GOT3 (cell line): ENCODE measurements at regions not wholly inside any gene's neighbourhood (a gene's known extent, or its start where the extent isn't known, plus 50 kb on each side); places are given as distances from the start of the nearest gene placed in this dataset.

ENCODE experiments used
- DNase-seq: peaks from one replicate; lab custom pipeline; 2025; ENCODE audit warnings: mixed read lengths; lab: John Stamatoyannopoulos, UW

DNA sequence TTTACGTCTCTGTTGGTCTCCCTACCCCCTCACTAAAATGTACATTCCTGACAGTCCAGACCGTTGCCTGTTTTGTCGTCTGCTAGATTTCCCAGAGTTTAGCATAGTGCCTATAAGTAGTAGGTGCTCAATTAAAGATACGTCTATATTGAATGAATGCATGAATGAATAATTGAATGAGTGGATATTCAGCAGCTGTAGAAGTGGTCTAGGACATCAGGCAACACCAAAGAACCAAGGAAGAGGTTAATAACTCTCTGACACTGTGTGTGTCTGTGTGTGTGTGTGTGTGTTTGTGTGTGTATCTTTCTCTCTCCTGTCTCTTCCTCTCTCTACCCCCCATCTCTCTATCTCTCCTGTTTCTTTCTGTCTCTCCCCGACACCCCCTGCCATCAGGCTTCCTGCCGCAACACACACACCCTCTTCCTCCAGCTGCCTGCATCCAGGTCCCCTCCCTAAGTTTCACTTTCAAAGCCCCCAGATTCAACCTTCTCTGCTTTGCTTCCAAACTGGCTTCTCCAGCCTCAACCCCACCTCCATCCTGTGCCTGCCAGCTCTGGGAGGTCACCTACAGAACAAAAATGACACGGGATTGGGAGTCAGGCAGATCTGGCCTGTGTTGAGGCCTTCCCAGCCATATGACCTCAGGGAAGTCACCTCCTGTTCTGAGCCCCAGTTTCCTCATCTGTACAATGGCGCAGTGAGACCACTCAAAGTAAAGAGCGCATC, 119.9 kb upstream of the NCOR2 start:
- no peak for DNase-seq

DNA sequence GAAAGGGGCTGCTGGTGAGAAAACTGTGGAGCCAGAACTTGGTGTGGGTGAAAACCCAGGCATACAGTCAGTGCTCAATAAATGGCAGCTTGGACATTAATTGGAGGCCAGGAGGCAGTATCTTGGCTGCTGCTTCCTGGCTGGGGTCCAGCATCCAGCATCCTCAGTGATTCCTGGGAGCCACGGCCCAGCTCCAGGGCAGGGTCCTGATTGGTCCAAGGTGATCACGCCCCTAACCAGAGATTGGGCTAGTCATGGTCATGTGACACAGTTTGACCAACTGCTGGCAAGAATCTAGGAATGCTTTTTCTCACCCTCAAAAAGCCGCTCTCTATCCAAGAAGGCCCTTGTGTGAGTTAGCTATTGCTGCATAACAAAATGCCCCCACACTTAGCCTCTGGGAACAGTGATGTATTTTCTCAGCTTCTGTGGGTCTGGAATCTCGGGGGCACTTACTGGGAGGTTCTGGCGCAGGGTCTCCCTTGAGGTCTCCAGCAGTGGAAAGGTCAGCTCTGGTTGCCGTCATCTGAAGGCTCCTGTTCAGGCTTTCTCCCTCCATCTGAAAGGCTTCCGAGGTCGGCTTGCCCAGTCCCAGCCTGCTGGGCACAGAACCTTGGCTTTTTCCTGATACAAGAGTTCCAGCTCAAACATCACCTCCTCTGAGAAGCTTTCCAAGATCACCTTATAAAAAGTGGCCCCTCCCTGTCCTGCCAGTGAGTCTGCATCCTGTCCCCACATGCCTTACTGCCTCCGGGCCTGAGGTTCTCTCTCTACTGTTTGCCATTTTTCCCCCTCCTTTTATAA, 119.2 kb upstream of the NCOR2 start:
- no peak for DNase-seq

DNA sequence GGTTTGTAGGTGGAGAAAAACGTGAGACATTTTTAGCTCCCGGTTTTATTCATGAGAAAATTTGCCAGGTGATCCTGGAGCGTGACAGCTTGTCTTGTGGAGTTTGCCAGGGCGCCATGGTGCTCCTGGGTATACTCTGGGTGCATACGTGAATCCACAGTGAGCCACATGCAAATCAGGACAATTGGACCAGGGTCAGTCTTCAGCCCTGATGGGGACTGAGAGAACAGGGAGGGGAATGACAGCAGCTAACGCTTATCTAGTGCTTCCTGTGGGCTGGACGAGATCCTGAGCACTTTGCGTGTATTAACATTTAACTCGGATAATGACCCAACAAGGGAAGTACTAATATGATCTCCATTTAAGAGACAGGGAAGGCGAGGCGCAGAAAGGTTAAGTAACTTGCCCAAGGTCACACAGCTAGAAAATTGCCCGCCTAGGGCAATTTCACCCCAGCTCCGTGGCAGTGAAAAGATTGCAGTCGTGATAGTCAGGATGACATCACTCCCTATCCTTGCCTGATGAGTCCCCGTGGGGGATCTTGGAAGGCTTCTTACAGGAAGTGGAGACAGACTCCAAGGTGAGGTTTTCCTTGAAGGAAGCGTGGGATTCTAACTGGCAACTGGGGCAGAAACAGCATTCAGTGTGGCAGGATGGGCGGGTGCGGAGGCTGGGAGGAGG, 118.4 kb upstream of the NCOR2 start:
- DNase-seq = no peak

DNA sequence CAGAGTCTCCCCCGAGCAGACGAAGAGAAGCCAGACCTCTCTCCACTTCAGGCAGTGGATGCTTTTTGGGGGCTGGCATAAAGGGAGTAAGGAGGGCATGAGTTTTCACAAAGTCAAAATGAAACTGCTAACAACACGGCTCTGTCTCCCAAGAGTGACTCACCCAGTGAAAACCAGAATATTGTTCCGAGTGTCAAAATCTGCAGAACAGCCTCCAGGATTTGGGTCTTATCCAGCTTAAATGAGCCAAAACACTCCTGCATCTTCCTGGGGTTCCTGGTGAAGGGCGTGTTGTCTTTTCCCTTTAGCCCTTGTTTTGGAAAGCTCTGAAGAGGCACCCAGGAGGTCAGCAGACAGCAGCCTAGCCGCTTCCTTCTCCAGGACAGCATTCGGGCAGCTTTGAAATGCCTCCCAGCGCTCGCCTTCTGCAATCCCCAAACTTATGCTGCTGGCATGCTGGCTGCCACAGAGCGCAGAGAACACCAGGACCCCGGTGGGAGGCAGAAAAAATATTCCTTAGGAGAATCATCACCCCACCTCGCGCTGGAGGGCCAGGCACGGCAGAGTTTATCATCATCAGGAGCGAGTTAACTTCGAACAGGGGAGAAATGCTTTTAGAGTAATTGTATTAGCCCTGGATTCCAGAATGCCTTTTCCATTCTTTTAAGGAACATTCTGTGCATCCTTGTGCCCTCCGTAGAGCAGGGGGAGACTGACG, 117.7 kb upstream of the NCOR2 start:
- DNase-seq = no peak

DNA sequence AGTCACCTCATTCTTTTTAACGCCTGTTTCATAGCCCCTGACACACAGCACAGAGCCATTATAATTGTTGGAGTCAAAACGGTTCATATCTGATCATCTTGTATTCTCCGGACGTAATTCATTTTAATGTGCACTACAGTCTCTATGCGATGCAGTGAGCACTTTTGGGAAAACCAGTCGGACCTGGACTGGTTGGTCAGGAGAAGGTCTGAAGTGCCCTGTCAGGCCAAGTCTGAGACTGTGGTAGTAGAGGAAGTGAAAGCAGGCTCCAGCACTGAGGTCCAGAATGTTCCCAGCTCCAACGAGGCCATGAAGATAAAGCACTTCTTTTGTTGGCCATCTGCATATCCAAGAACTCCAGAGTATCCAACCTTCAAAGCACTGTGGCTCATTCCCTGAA, 117.1 kb upstream of the NCOR2 start:
- DNase-seq = no peak

DNA sequence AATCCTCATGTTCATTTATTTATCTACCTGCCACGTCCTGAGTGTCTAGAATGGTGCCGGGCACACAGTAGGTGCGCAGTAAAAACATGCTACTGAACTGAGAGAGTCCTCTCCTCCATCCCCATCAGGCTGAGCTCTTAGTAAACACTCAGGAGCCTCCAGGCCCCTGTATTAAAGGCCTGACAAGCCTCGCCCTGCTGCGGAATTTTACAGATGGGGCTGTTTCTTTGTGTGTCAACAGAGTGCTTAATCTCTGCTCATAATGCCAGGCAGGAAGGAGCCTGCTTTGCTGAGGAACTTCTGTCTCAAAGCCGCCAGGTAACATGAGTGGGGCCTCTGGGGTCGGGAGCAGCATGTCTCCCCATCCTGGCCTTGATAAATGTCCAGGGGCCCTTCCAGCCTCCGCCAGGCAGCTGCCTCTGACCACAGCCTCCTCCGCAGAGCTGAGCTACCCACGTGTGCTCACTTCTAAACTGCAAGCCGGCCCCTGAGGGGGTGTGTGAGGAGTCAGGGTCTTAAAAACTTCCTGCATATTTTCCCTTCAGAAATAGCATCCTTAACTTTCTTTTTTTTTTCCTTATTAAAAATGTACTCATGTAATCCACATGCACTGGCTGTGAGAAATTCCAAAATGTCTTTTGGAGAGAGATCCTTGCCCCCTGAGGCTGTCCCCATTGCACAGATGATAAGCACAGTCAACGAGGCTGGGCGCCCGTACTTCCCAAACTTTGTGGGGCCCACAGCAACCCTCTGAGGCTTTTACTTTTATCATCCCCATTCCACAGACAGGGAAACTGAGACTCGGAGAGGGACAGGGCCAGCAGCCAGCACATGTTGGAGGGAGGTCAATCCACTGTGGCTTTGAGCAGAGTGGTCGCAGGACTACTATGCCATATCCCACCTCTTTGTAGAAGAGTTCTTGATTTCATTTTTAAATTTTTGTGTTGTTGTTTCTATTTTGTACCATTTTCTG, 116.0 kb upstream of the NCOR2 start:
- DNase-seq = no peak

DNA sequence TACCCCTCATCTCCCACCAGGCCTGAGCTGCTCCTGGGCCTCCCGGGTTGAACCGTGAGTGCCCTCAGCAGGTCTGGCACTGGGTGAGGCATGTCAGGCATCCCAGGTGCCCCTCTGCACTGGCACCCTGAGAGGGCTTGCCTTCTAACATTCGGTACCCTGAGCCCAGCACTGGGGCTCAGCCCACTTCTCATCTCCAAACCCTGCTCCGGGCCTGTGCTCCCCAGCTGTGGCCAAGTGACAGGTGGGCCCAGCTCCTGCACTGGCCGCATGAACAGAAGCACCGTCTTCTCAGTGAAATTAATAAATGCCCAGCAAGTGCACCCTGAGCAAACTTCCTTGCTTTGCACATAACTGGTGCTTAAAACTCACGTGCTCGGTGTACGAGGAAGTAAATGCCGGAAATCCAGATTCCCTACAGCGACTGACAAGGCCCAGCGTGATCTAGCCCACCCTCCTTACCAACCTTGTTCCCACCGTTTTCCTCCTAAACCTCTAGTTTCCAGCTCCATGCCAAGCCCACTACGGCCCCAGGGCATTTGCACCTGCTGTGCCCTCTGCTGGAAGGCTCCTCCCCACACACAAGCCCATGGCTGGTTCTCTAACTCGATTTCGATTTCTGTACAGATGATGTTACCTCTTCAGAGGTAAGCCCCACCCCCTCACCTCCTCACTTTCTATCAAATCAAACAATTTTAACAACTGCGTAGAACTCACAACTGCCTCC, 115.2 kb upstream of the NCOR2 start:
- no peak for DNase-seq

DNA sequence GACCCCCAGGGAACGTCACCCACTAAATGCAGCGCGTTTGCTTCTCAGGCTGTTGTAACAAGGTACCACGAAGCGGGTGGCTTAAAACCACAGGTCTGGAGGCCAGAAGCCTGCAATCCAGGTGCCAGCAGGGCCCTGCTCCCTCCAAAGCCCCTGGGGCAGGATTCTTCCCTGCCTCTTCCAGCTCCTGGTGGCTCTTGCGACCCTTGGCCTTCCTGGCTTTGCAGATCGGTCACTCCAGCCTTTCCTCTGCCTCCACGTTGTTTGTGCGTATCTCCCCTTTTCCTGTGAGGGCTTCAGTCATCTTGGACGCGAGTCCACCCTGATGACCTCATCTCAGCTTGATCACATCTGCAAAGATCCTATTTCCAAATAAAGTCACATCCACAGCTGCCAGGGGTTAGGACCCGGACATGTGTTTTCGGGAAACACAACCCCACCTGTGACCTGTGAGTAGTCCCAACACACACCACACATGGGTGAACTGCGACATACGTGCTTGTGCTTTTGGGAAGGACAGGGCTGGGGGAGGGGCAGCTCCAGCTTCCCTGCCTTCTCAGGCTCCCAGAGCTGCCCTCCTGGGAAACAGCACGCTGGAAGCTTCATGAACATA, 114.5 kb upstream of the NCOR2 start:
- no peak for DNase-seq

DNA sequence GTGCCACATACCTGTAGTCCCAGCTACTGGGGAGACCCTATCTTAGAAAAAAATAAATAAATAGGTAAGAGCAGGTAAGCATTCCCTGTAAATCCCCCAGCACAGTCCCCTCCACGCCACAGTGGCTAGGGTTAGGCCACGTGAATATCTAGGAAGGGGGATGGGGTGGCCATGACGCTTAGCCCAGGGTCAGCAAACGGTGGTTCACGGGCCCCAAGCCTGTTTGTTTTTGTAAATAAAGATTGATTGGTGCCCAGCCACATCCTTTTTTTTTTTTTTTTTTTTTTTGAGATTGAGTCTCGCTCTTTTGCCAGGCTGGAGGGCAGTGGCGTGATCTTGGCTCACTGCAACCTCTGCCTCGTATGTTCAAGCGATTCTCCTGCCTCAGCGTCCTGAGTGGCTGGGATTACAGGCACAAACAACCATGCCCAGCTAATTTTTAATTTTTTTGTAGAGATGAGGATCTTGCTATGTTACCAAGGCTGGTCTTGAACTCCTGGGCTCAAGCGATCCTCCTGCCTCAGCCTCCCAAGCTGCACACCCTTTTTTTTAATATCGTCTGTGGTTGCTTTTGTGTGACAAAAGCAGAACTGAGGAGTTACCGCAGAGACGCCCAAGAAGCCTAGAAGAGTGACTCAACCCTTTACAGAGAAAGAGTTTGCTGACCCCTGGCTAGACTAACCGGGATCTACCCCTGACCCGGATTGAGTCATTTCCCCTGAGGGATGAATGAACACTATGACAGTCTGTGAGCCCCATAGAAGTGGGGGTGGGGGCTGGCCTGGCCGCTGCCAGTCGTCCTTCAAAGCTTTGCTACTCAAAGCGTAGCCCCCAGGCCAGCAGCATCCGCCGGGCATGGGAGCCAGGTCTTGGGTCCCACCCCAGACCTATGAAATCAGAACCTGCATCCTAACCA, 113.7 kb upstream of the NCOR2 start:
- DNase-seq = no peak

DNA sequence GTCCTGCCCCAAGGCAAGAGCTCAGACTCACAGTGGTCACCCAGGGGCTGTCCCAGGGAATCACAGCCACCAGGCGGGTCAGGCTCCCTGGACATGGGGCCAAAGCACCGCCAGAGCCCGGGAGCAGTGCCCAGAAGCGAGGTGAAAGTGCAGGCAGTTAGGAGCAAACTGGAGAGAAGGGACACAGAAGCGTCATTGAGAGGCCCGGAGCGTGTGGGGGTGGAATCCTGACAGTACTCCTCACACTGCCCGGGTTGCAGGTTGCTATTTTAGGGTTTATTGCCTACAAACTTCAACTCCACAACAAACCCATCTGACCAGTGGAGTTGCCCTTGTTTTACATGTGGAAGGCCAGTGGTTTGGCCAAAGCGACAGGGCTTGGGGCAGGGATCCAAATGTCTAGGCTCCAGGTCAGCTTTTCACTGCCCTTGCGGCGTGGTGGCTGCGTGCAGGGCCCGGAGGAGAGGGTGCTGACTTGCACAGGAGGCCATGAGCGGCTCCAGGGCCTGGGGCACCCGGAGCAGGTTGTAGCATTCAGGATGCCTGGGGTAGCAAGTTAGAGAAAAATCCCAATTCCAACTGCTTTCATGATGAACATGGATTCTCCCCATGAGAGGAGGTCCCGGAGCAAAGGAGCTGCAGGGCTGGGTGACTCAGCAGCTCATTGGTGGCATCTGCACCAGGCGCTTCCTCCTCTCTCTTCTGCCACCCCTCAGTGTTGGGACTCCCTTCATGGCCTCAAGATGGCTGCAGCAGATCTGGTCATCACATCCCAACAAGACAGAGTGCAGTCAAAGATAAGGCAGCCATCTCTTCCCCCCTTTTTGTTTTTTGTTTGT, 112.3 kb upstream of the NCOR2 start:
- DNase-seq = no peak

DNA sequence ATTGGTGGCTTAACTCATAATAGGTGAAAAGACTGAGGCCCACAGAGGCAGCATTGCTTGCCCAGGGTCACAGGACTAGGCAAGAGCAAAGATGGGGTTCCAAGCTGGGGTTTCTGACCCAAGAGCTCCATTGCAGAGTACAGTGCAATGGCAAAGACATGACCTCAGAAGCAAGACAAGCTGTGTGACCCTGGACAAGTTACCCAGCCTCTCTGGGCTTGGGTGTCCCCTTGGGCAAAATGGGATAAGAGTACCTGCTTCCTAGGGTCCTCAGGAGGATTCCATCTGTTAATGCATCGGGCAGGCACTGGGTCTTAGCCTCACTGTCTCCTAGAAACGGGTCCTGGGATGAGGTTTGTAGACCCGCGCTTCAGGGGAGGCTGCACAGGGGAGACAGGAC, 111.6 kb upstream of the NCOR2 start:
- DNase-seq = no peak

DNA sequence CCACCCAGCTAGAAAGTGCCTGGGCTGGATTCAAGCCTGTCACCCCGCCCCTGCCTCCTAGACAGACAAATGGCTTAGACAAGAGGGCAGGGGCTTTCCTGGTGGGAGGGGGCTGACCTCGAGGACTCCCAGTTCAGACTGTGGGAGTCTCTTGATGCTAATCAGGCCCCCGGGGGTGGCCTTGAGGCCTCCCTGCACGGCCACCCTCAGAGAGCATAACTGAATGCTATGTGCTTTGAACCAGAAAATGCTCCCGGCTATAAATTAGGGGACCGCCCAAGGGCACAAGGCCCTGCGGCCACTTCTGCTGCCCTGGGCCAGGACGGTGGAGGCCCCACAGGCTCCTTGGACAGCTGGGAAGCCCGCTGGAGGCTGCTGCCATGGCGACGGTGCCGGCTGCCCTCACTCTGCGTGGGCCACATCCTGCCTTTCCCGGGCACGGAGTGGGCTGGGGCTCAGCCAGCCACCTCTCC, 111.0 kb upstream of the NCOR2 start:
- DNase-seq = no peak

DNA sequence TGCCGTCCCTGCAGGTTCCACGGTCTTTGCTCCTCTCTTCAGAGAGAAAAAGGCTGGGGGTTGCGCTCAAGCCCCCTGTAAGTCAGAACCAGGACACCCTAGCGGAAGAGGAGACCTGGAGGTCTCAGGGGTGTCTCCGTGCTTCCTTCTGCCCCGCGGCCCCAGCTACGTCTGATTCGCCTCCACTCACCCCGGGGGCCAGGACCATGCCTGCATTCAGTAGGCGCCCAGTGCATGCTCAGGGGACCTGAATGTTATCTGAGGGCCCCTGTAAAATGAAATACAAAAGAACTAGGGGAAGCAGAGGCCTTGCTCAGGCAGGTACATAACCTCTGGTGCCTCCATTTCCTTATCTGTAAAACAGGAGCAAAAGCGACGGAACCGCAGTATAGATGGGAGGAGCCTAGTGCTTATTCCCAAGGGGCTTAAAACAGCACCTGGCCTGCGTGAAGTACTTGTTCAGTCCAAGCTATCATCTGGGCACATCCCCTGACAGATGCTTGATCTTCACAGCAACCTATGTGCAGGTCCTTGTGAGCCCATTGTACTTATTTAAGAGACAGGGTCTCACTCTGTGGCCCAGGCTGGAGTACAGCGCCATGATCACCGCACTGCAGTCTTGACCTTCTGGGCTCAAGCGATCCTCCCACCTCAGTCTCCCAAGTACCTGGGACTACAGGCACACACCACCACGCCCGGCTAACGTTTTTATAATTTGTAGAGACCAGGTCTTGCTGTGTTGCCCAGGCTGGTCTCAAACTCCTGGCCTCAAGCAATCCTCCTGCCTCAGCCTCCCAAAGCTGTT, 110.3 kb upstream of the NCOR2 start:
- DNase-seq = no peak

DNA sequence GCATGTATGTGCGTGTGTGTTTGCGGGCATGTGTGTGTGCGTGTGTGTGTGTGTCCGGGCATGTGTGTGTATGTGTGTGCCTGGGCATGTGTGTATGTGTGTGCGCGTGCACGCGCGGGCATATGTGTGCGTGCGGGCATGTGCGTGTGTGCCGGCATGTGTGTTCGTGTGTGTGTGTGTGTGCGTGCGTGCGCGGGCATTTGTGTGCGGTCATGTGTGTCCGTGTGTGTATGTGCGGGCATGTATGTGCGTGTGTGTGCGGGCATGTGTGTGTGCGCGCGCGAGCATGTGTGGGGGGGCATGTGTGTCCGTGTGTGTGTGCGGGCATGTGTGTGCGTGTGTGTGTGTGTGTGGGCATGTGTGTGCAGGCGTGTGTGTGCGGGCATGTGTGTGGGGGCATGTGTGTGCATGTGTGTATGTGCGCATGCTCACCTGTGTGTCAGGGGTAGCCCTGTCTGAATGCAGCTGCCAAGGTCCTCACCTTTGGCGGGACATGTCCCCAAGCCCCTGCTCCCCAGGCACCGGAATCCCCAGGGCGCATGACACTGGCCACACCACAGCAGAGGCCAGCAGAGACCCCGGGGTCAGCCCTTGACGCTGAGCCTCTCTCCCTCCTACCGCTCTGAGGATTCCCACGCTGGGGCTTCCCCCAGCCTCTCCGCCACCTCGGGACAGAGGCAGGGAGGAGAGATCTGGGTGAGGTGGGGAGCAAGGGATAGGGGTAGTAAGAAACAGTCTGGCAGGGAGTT, 109.5 kb upstream of the NCOR2 start:
- DNase-seq = no peak

DNA sequence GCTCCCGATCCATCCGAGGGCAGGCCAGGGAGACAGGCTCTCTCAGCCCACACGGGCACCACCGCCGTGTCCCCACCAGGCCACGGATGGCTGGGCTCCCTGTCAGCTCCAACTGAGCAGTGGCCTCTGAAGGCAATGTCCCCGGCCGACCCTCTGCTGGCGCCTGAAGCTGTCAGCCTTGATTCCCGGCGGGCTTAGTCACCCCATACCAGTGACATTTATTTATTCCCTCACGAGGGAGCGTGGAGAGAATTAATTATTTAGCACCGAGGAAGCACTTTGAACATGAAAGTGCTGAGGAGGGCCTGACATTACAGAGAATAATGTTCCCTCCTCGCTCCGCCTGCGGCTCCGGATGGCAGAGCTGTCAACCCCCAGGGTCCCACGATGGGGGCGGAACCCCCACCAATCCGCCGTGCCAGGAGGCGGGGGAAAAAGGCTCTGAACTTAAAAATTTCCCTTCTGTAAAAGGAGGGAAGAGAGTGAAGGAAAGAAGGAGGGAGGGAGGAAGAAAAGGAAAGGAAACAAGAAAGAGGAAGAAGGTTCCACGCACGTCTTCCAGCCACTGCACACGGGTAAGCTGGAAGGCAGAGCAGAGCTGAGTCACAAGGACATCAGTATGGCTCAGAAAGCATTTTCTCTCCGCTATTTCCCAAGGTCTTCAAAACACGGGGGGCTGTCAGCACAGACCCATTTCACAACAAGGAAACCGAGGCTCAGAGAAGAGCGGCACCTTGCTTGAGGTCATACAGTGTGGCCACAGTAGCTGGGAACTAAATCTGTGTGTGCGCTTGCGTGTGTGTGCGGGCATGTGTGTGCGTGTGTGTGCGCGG, 108.7 kb upstream of the NCOR2 start:
- DNase-seq = no peak
